IMR-90 (cell line): ENCODE measurements at regions not wholly inside any gene's neighbourhood (a gene's known extent, or its start where the extent isn't known, plus 50 kb on each side); places are given as distances from the start of the nearest gene placed in this dataset.

ENCODE experiments used
- ATAC-seq: fragments of 200-7000 bp; cut with Tn5 transposase; 2 replicates; pipeline ENCODE4 v1.9.1; 2020; ENCODE audit warnings: low read depth, mild to moderate bottlenecking, moderate library complexity
- BruUV-seq: library from RNA; stranded (reverse); fragments of 400-500 nt; replicated peaks from 2 replicates; lab custom pipeline; 2021; lab: Mats Ljungman, UMichigan
- CTCF ChIA-PET: fragments of 300-600 bp; formaldehyde crosslinking; extraction: SDS; loops from one replicate; lab custom pipeline; 2021; ENCODE audit warnings: antibody characterized with exemption; lab: Yijun Ruan, JAX
- POLR2A ChIA-PET: fragments of 300-600 bp; sonication (Branson Sonifier 250); formaldehyde crosslinking; loops from one replicate; lab custom pipeline; 2022; ENCODE audit warnings: antibody characterized with exemption; ENCODE audit not compliant: unreplicated experiment; lab: Charles Lee
- DNase-seq: peaks from one replicate; pipeline ENCODE4 v3.0.0; 2013
- H2AFZ ChIP-seq: replicated peaks from 2 replicates; pipeline ENCODE3; 2013; ENCODE audit warnings: low read length, mild to moderate bottlenecking; ENCODE audit not compliant: poor library complexity
- H2AK5ac ChIP-seq: 2 replicates; pipeline ENCODE4 v1.6.1; 2013; ENCODE audit warnings: low read depth, low read length, inconsistent platforms
- H2AK9ac ChIP-seq: replicated peaks from 2 replicates; pipeline ENCODE3; 2013; ENCODE audit warnings: mild to moderate bottlenecking, low read depth, low read length, moderate library complexity; ENCODE audit not compliant: poor library complexity
- H2BK120ac ChIP-seq: 2 replicates; pipeline ENCODE4 v1.6.1; 2013; ENCODE audit warnings: low read depth, low read length, inconsistent platforms
- H2BK15ac ChIP-seq: 3 replicates; pipeline ENCODE4 v1.6.1; 2013; ENCODE audit warnings: low read depth, low read length, inconsistent platforms
- H2BK20ac ChIP-seq: 2 replicates; pipeline ENCODE4 v1.6.1; 2013; ENCODE audit warnings: low read depth, mild to moderate bottlenecking, inconsistent platforms, low read length, moderate library complexity
- H2BK5ac ChIP-seq: 2 replicates; pipeline ENCODE4 v1.6.1; 2013; ENCODE audit warnings: mild to moderate bottlenecking, low read depth, low read length, inconsistent platforms; ENCODE audit not compliant: poor library complexity, severe bottlenecking
- H3K14ac ChIP-seq: replicated peaks from 2 replicates; pipeline ENCODE4 v1.6.1; 2013; ENCODE audit warnings: low read depth, low read length, inconsistent platforms
- H3K18ac ChIP-seq: 2 replicates; pipeline ENCODE4 v1.6.1; 2013; ENCODE audit warnings: low read depth, low read length, control low read depth
- H3K23ac ChIP-seq: 2 replicates; pipeline ENCODE4 v1.6.1; 2013; ENCODE audit warnings: low read depth, low read length, inconsistent platforms
- H3K27ac ChIP-seq: 2 replicates; pipeline ENCODE4 v1.5.1; 2013; ENCODE audit warnings: mild to moderate bottlenecking, control low read depth, low read length; ENCODE audit not compliant: insufficient read depth
- H3K27me3 ChIP-seq: 2 replicates; pipeline ENCODE4 v1.6.1; 2013; ENCODE audit warnings: low read length; ENCODE audit not compliant: control insufficient read depth, insufficient read depth
- H3K36me3 ChIP-seq: 2 replicates; pipeline ENCODE4 v1.6.1; 2013; ENCODE audit warnings: low read length, mixed read lengths; ENCODE audit not compliant: control insufficient read depth, insufficient read depth
- H3K4ac ChIP-seq: 2 replicates; pipeline ENCODE4 v1.6.1; 2013; ENCODE audit warnings: low read depth, low read length, inconsistent platforms
- H3K4me1 ChIP-seq: 2 replicates; pipeline ENCODE4 v1.6.1; 2013; ENCODE audit warnings: low read length, mixed read lengths; ENCODE audit not compliant: control insufficient read depth, insufficient read depth
- H3K4me2 ChIP-seq: 2 replicates; pipeline ENCODE4 v1.6.1; 2013; ENCODE audit warnings: low read depth, mild to moderate bottlenecking, control low read depth, low read length, moderate library complexity
- H3K4me3 ChIP-seq: 2 replicates; pipeline ENCODE4 v1.5.1; 2013; ENCODE audit warnings: low read depth, mild to moderate bottlenecking, control low read depth, low read length, moderate library complexity; ENCODE audit not compliant: insufficient read depth
- H3K56ac ChIP-seq: 2 replicates; pipeline ENCODE4 v1.6.1; 2013; ENCODE audit warnings: low read length, inconsistent platforms; ENCODE audit not compliant: insufficient read depth; ENCODE audit errors: extremely low read depth
- H3K79me1 ChIP-seq, 2 experiments: 2 replicates each; pipeline ENCODE4 v1.6.1; 2013; ENCODE audit warnings: low read length in 2 of 2, inconsistent platforms in 1 of 2, low read depth in 1 of 2
- H3K9ac ChIP-seq: 2 replicates; pipeline ENCODE4 v1.6.1; 2013; ENCODE audit warnings: low read depth, low read length, control low read depth
- H3K9me1 ChIP-seq: 2 replicates; pipeline ENCODE4 v1.6.1; 2013; ENCODE audit warnings: low read length, inconsistent platforms; ENCODE audit not compliant: insufficient read depth
- H3K9me3 ChIP-seq: 2 replicates; pipeline ENCODE4 v1.6.1; 2013; ENCODE audit warnings: low read length; ENCODE audit not compliant: control insufficient read depth, insufficient read depth
- H4K20me1 ChIP-seq: 2 replicates; pipeline ENCODE4 v1.6.1; 2013; ENCODE audit warnings: low read length, inconsistent platforms; ENCODE audit not compliant: insufficient read depth
- H4K5ac ChIP-seq: 2 replicates; pipeline ENCODE4 v1.6.1; 2013; ENCODE audit warnings: mild to moderate bottlenecking, low read depth, low read length, control low read depth
- H4K8ac ChIP-seq, 2 experiments: 2 replicates each; pipeline ENCODE4 v1.6.1; 2013; ENCODE audit warnings: low read depth in 2 of 2, low read length in 2 of 2, control low read depth in 1 of 2, inconsistent platforms in 1 of 2
- H4K91ac ChIP-seq: 2 replicates; pipeline ENCODE4 v1.6.1; 2013; ENCODE audit warnings: low read depth, low read length, inconsistent platforms; ENCODE audit not compliant: insufficient read depth
- BHLHE40 ChIP-seq: fragments of 150-350 bp; IDR thresholded peaks from 2 replicates; pipeline ENCODE4 v1.6.1; 2016; ENCODE audit warnings: mild to moderate bottlenecking, low read depth, low read length
- CEBPB ChIP-seq: IDR thresholded peaks from 2 replicates; pipeline ENCODE4 v1.6.1; 2012; ENCODE audit warnings: low read depth, low read length, improper control_type of control experiment
- CHD1 ChIP-seq: IDR thresholded peaks from 2 replicates; pipeline ENCODE4 v1.6.1; 2012; ENCODE audit warnings: low read depth, low read length, improper control_type of control experiment
- FOS ChIP-seq: fragments of 150-350 bp; IDR thresholded peaks from 2 replicates; pipeline ENCODE4 v1.6.1; 2016; ENCODE audit warnings: low read depth, low read length
- MAFK ChIP-seq: IDR thresholded peaks from 2 replicates; pipeline ENCODE4 v1.6.1; 2012; ENCODE audit warnings: low read depth, low read length, improper control_type of control experiment
- MAZ ChIP-seq: IDR thresholded peaks from 2 replicates; pipeline ENCODE4 v1.6.1; 2012; ENCODE audit warnings: low read depth, mild to moderate bottlenecking, low read length, improper control_type of control experiment, moderate library complexity, borderline replicate concordance
- MXI1 ChIP-seq: IDR thresholded peaks from 2 replicates; pipeline ENCODE4 v1.6.1; 2012; ENCODE audit warnings: low read depth, mild to moderate bottlenecking, low read length, moderate library complexity, borderline replicate concordance
- NFE2L2 ChIP-seq: fragments of 150-350 bp; IDR thresholded peaks from 2 replicates; pipeline ENCODE4 v1.6.1; 2016; ENCODE audit warnings: low read depth, mild to moderate bottlenecking, low read length
- POLR2A ChIP-seq: IDR thresholded peaks from 2 replicates; pipeline ENCODE4 v1.6.1; 2012; ENCODE audit warnings: mild to moderate bottlenecking, low read depth, low read length
- RAD21 ChIP-seq: IDR thresholded peaks from 2 replicates; pipeline ENCODE4 v1.6.1; 2012; ENCODE audit warnings: low read length, improper control_type of control experiment
- RCOR1 ChIP-seq: IDR thresholded peaks from 2 replicates; pipeline ENCODE4 v1.6.1; 2012; ENCODE audit warnings: mild to moderate bottlenecking, low read length, improper control_type of control experiment; ENCODE audit not compliant: insufficient replicate concordance
- RFX5 ChIP-seq: IDR thresholded peaks from 2 replicates; pipeline ENCODE4 v1.8.0; 2012; ENCODE audit warnings: low read depth, mild to moderate bottlenecking, low read length, moderate library complexity
- SMC3 ChIP-seq: fragments of 150-350 bp; IDR thresholded peaks from 2 replicates; pipeline ENCODE4 v1.6.1; 2016; ENCODE audit warnings: low read depth, mild to moderate bottlenecking, antibody characterized with exemption, low read length, moderate library complexity
- WGBS, 2 experiments: methylation state at CpG; one replicate each; pipeline versions ENCODE4 v1.1.5 to v1.1.7; 2013; ENCODE audit warnings: missing lambda C conversion rate in 2 of 2; ENCODE audit not compliant: insufficient read length in 1 of 2; ENCODE audit errors: extremely low coverage in 2 of 2; 5-methylcytosine and 5-hydroxymethylcytosine counted together
- dilution Hi-C: fragments of 300-500 bp; cut with HindIII; formaldehyde crosslinking; loops from one replicate; pipeline ENCODE4 v1.14.3; 2018; ENCODE audit warnings: low sequenced_read_pairs; ENCODE audit not compliant: unreplicated experiment
- in situ Hi-C: fragments of 300-500 bp; cut with MboI; formaldehyde crosslinking; loops from 3 replicates; pipeline ENCODE4 v1.14.3; 2019; ENCODE audit warnings: low sequenced_read_pairs, inconsistent platforms, mixed read lengths
- intact Hi-C: fragments of 100-400 bp; cut with micrococcal nuclease; formaldehyde crosslinking; loops from 2 replicates; pipeline ENCODE4 v1.10.0; 2022
- TF ChIP-seq, protein P1 (sequence below): conservative IDR thresholded peaks from 2 replicates; pipeline ENCODE4 v1.5.1; 2012; ENCODE audit warnings: mild to moderate bottlenecking, low read depth, low read length, improper control_type of control experiment
- TF ChIP-seq, protein P2 (sequence below): fragments of 150-350 bp; IDR thresholded peaks from 2 replicates; pipeline ENCODE4 v1.6.1; 2017; ENCODE audit warnings: mild to moderate bottlenecking, antibody characterized with exemption, low read length, low read depth
- TF ChIP-seq, protein P3 (sequence below): fragments of 150-350 bp; IDR thresholded peaks from 2 replicates; pipeline ENCODE4 v1.6.1; 2016; ENCODE audit warnings: low read depth, mild to moderate bottlenecking, low read length, moderate library complexity, borderline replicate concordance

DNA sequence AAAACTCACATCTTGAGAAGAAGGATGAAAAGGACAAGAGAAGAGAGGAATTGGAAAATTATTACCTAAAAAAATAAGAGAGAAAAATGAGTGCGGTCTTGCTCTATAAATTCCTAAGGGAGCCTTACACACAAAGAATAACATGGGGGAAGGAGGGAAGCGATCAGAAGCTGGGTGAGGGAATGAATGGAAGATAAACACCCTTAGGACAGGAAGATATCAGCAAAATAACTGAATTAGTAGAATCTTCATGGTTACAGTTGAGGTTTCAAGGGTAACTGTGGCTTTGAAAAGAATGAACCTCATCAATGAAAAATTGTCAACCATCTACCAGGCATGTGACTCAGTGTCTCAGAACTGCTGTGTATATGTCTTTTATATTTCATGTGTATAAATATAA lies 192.5 kb upstream of the FOXD3 start:
- Histone ChIP-seq H2AK9ac (no peak overlapping the region), H3K79me1 (no peaks in the 10 kb centered on the region), H4K91ac (no peak overlapping the region), H2BK20ac (no peak overlapping the region), H3K14ac (no peak overlapping the region), H4K5ac (no peak overlapping the region), H3K4me2 (no peak overlapping the region), H2AFZ (no peak overlapping the region), H2BK15ac (no peak overlapping the region), H4K8ac (no peak overlapping the region), H3K18ac (no peak overlapping the region), H3K36me3 (no peaks in the 10 kb centered on the region), H4K20me1 (no peaks in the 10 kb centered on the region), H3K9ac (no peak overlapping the region), H3K56ac (no peak overlapping the region), H3K4me3 (no peak overlapping the region), H2BK120ac (no peak overlapping the region), H3K4ac (no peak overlapping the region), H3K27ac (no peak overlapping the region), H3K4me1 (no peaks in the 10 kb centered on the region), H3K27me3 (peaks cover 2% of the 10 kb centered on the region; the same call in 1 of the 2 replicates), H3K9me1 (no peaks in the 10 kb centered on the region), H2AK5ac (no peak overlapping the region), H3K9me3 (no peaks in the 10 kb centered on the region), H2BK5ac (no peak overlapping the region), H3K23ac (no peak overlapping the region)
- dilution Hi-C loops (no loop called here), intact Hi-C loops (no loop called here), in situ Hi-C loops (no loop called here)
- BruUV-seq = no TSS peak
- ChIA-PET POLR2A (no interaction called here), CTCF (no interaction called here)
- DNase-seq (no peak), ATAC-seq (no peak)
- WGBS, 2 experiments = no CpG with 5 or more reads among the region's 2 CpGs
- TF ChIP-seq RCOR1 (no peak), BHLHE40 (no peak), NFE2L2 (no peak), CEBPB (no peak), CHD1 (no peak), SMC3 (no peak), RAD21 (no peak), FOS (no peak), MXI1 (no peak), RFX5 (no peak), MAFK (no peak), MAZ (no peak), POLR2A (no peak)
- TF ChIP-seq, protein P1, sequence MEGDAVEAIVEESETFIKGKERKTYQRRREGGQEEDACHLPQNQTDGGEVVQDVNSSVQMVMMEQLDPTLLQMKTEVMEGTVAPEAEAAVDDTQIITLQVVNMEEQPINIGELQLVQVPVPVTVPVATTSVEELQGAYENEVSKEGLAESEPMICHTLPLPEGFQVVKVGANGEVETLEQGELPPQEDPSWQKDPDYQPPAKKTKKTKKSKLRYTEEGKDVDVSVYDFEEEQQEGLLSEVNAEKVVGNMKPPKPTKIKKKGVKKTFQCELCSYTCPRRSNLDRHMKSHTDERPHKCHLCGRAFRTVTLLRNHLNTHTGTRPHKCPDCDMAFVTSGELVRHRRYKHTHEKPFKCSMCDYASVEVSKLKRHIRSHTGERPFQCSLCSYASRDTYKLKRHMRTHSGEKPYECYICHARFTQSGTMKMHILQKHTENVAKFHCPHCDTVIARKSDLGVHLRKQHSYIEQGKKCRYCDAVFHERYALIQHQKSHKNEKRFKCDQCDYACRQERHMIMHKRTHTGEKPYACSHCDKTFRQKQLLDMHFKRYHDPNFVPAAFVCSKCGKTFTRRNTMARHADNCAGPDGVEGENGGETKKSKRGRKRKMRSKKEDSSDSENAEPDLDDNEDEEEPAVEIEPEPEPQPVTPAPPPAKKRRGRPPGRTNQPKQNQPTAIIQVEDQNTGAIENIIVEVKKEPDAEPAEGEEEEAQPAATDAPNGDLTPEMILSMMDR = no peak
- TF ChIP-seq, protein P2, sequence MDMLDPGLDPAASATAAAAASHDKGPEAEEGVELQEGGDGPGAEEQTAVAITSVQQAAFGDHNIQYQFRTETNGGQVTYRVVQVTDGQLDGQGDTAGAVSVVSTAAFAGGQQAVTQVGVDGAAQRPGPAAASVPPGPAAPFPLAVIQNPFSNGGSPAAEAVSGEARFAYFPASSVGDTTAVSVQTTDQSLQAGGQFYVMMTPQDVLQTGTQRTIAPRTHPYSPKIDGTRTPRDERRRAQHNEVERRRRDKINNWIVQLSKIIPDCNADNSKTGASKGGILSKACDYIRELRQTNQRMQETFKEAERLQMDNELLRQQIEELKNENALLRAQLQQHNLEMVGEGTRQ = no peak
- TF ChIP-seq, protein P3, sequence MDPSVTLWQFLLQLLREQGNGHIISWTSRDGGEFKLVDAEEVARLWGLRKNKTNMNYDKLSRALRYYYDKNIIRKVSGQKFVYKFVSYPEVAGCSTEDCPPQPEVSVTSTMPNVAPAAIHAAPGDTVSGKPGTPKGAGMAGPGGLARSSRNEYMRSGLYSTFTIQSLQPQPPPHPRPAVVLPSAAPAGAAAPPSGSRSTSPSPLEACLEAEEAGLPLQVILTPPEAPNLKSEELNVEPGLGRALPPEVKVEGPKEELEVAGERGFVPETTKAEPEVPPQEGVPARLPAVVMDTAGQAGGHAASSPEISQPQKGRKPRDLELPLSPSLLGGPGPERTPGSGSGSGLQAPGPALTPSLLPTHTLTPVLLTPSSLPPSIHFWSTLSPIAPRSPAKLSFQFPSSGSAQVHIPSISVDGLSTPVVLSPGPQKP = no peak
